GM21786 (cell line): ENCODE measurements at regions not wholly inside any gene's neighbourhood (a gene's known extent, or its start where the extent isn't known, plus 50 kb on each side); places are given as distances from the start of the nearest gene placed in this dataset.
"Not testable (repeated sequence)": the region's sequence is repeated elsewhere in the genome, so short reads cannot be mapped to it uniquely, and the experiment has no call there.

Experiments used
- ATAC-seq: cut with Tn5 transposase; IDR thresholded peaks from one replicate; pipeline ENCODE4 v1.9.1; 2021; ENCODE audit not compliant: unreplicated experiment

GRCh38 chr10:2387672-2388071 lies 650.3 kb upstream of the ADARB2 start:
- no peak for ATAC-seq

- no peak for ATAC-seq
Measured at GRCh38 chr10:2387261-2387660, 649.9 kb upstream of the ADARB2 start.

- ATAC-seq, result no peak
Measured at GRCh38 chr10:2380218-2380617, 642.9 kb upstream of the ADARB2 start.

GRCh38 chr10:2367083-2367482 lies 629.8 kb upstream of the ADARB2 start:
- no peak for ATAC-seq

- no peak for ATAC-seq
Measured at GRCh38 chr10:2366264-2366931, 629.1 kb upstream of the ADARB2 start.

GRCh38 chr10:2362331-2362730 lies 625.0 kb upstream of the ADARB2 start:
- ATAC-seq, result no peak

- no peak for ATAC-seq
Measured at GRCh38 chr10:2358586-2358985, 621.3 kb upstream of the ADARB2 start.

- ATAC-seq, result no peak
Measured at GRCh38 chr10:2356670-2357069, 619.3 kb upstream of the ADARB2 start.

- no peak for ATAC-seq
Measured at GRCh38 chr10:2351566-2351965, 614.2 kb upstream of the ADARB2 start.

GRCh38 chr10:2342206-2342605 lies 604.9 kb upstream of the ADARB2 start:
- ATAC-seq, result no peak

GRCh38 chr10:2340831-2341647 lies 603.7 kb upstream of the ADARB2 start:
- no peak for ATAC-seq

- ATAC-seq, result no peak
Measured at GRCh38 chr10:2335626-2336025, 598.3 kb upstream of the ADARB2 start.

- no peak for ATAC-seq
Measured at GRCh38 chr10:2334575-2334974, 597.2 kb upstream of the ADARB2 start.

GRCh38 chr10:2329082-2329481 lies 591.8 kb upstream of the ADARB2 start:
- ATAC-seq, result no peak

GRCh38 chr10:2326411-2326810 lies 589.1 kb upstream of the ADARB2 start:
- ATAC-seq, result no peak

- not testable (repeated sequence) for ATAC-seq
Measured at GRCh38 chr10:2315045-2315485, 577.7 kb upstream of the ADARB2 start.

- no peak for ATAC-seq
Measured at GRCh38 chr10:2306081-2306480, 568.8 kb upstream of the ADARB2 start.

GRCh38 chr10:2303169-2303568 lies 565.8 kb upstream of the ADARB2 start:
- ATAC-seq, result no peak

GRCh38 chr10:2301227-2301626 lies 563.9 kb upstream of the ADARB2 start:
- ATAC-seq, result no peak

- no peak for ATAC-seq
Measured at GRCh38 chr10:2300231-2300630, 562.9 kb upstream of the ADARB2 start.

- ATAC-seq, result no peak
Measured at GRCh38 chr10:2296179-2296891, 559.0 kb upstream of the ADARB2 start.

- ATAC-seq, result no peak
Measured at GRCh38 chr10:2294739-2295138, 557.4 kb upstream of the ADARB2 start.
